Thyroid gland (tissue), 4 donors: ENCODE measurements at regions not wholly inside any gene's neighbourhood (a gene's known extent, or its start where the extent isn't known, plus 50 kb on each side); places are given as distances from the start of the nearest gene placed in this dataset.

Experiments
- CTCF ChIP-seq, 6 experiments: fragments of 200-600 bp in 3 of 6; fragments of 450-650 bp in 3 of 6; sonication (generic) in 3 of 6; IDR thresholded peaks; one replicate each; pipeline ENCODE4 v1.5.1; 2016 to 2019; ENCODE audit warnings: antibody characterized with exemption in 6 of 6, mild to moderate bottlenecking in 2 of 6, inconsistent platforms in 1 of 6, moderate library complexity in 1 of 6
- POLR2A ChIP-seq, 2 donors: fragments of 450-650 bp; IDR thresholded peaks; one replicate each; pipeline ENCODE4 v1.6.1; 2017; ENCODE audit warnings: antibody characterized with exemption in 2 of 2, mild to moderate bottlenecking in 2 of 2, moderate library complexity in 1 of 2

GRCh38 chr19:28293685-28294084, 919.3 kb downstream of the UQCRFS1 start:
- TF ChIP-seq CTCF (IDR thresholded peaks at IDR 0.05) (no peak), POLR2A (IDR thresholded peaks at IDR 0.05) (no peak)
